ENCODE measurements at regions not wholly inside any gene's neighbourhood (a gene's known extent, or its start where the extent isn't known, plus 50 kb on each side); places are given as distances from the start of the nearest gene placed in this dataset.

- TF ChIP-seq GATA3 (IDR thresholded peaks at IDR 0.05; ENCODE audit: low read depth, low read length) = no peak
- no peak for TF ChIP-seq GATA2 (IDR thresholded peaks at IDR 0.05; ENCODE audit: low read depth, low read length)
These were observed 165.2 kb downstream of the PTEN start for GRCh38 chr10:88028654-88029053.

Data from SH-SY5Y (cell line).